Myocyte (in vitro differentiated cells): ENCODE measurements at regions not wholly inside any gene's neighbourhood (a gene's known extent, or its start where the extent isn't known, plus 50 kb on each side); places are given as distances from the start of the nearest gene placed in this dataset.
"Not testable (repeated sequence)": the region's sequence is repeated elsewhere in the genome, so short reads cannot be mapped to it uniquely, and the experiment has no call there.

Experiments used
- DNase-seq: peaks from one replicate; pipeline ENCODE4 v3.0.0-alpha.2; 2012; ENCODE audit warnings: low read depth

DNA sequence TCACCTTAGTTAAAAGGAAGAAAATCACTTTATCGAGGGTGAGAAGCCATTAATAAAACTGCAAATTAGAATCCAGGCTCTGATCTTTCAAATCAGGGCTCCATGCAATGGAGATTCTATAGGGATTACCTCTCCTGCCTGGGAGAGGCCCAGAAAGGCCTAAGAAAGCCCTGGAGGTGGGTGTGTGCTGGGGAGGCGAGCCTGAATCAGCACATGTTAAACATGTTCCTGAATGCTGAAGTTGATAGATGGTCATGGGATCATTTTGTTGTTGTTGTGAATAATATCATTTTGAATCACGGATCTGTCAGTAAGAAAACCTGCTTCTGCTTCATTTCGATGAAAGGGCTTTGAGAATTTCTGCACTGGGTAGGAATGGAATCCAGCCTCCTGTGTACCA lies 254.3 kb downstream of the ACKR3 start:
- DNase-seq, result no peak

- DNase-seq, result no peak
These were observed 255.2 kb downstream of the ACKR3 start for GRCh38 chr2:236824836-236825235.

DNA sequence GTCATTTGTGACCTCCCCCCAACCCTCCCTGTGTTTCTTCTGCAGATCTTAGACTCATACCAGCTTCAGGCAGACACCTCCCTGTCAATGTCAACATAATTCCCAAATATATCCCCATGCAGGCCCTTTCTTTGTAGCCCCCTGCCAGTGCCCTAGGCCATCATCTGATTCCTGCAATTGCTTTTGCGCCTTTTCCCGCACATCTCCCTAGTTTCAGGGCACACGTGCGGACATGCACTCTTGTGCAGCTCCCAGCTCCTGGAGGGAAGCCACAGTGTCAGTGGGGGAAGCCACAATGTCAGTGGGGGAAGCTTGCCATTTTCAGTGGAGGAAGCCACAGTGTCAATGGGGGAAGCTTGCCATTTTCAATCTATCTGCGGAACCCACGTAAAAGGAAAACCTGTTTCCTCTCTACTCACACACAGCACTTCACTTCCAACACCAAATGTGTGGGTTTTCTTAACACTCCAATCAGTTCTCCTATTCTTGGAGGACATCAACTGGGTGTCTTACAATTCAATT lies 256.4 kb downstream of the ACKR3 start:
- no peak for DNase-seq

- DNase-seq, result no peak
These were observed 257.1 kb downstream of the ACKR3 start for GRCh38 chr2:236826606-236827156.

GRCh38 chr2:236827997-236828396 lies 257.7 kb upstream of the COPS8 start:
- no peak for DNase-seq

DNA sequence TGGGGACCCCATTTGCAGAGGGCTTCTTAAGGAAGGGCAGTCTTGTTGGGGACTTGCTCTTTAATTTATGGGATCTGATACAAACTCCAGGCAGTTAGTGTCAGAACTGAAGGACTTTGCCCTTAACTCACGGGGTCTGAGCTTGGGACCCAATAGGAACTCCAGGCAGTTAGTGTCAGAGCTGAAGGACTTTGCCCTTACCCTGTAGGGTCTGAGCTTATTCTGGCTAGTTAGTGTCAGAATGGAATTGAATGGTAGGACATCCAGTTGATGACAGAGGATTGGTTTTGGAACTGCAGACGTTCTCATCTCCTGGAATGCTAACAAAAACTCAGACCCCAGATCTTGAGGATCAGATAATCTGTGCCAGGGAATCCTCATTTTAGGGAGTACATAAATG lies 256.9 kb upstream of the COPS8 start:
- no peak for DNase-seq

GRCh38 chr2:236830926-236831325 lies 254.8 kb upstream of the COPS8 start:
- DNase-seq, result no peak

GRCh38 chr2:236831698-236832097 lies 254.0 kb upstream of the COPS8 start:
- DNase-seq, result no peak

- DNase-seq, result no peak
These were observed 252.1 kb upstream of the COPS8 start for GRCh38 chr2:236833501-236834073.

GRCh38 chr2:236834284-236834683 lies 251.4 kb upstream of the COPS8 start:
- DNase-seq, result no peak

- no peak for DNase-seq
These were observed 250.2 kb upstream of the COPS8 start for GRCh38 chr2:236835307-236836024.

GRCh38 chr2:236836028-236836427 lies 249.7 kb upstream of the COPS8 start:
- DNase-seq, result not testable (repeated sequence)

GRCh38 chr2:236840215-236840614 lies 245.5 kb upstream of the COPS8 start:
- DNase-seq, result no peak

GRCh38 chr2:236840857-236841256 lies 244.8 kb upstream of the COPS8 start:
- no peak for DNase-seq

DNA sequence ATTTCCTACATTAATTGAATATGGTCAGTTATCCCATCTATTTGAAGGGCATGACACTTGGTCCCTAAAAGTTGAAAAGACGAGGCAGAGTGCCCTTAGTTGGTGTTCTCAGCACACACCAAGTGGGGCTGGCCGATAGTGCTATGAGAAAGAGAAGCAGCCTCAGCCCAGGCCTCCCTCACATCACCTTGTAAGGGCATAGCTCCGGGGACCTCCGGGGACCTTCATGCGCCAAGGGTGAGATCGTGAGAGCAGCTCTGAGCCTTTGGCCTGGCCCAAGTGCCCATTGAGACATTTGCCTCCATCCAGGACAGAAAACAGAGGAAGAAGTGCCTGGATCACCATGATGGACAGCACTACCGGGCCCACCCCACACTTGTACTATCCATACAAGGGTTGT lies 244.3 kb upstream of the COPS8 start:
- DNase-seq, result no peak

DNA sequence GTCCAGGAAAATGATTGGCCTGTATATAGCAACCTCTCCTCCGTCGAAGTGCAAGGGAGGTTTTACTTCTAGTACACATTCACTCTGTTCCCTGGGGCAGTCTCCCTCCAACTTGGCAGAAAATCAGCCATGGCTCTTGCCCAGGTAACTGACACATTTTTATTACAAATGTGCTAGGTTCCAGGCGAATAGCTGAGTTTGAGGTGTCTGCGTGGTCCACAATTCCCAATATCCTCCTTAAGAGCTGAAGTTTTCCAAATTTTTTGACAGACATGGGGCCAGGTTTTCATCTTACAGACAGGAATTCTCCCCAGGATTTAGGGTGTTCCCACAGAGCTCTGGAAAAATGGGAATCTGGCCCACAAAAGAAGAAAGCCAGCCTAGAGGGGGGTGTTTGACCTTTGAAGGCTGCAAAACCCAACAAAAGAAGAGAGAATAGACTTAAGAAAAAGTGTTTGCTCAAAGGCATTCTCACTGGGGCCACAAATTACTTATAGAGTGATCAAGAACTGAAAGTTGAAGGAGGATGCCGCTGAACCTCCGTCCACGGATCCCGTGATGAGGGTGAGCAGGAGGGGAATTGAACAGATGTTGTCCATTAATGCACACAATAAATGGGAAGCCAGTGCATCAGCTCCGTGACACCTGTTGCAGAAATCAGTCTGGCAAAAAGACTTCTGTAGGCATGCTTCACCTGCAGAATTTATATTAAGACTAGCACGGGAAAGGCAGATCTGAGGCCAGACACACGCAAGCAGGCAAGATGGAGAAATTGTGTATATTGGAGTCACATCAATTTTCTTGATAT lies 242.3 kb upstream of the COPS8 start:
- DNase-seq, result no peak

- no peak for DNase-seq
These were observed 241.0 kb upstream of the COPS8 start for GRCh38 chr2:236844711-236845110.

DNA sequence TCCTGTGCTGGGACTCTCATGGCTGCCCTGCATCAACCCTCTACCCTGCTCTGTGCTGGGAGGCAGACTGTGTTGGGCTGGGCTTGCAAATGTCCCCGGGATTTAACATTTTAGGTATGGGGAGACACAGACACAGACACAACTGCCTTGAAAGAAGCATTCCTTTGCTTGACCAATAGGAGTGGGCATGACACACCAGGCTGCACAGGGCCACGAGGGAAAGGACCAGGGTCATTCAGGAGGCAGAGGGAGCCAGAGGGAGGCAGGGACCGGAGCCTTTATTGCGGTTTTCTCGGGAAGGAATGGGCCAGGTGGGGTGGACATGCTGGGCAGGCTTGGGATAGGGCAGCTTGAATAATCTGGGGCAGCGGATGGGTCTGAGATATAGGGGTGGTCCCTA lies 238.7 kb upstream of the COPS8 start:
- DNase-seq, result no peak

DNA sequence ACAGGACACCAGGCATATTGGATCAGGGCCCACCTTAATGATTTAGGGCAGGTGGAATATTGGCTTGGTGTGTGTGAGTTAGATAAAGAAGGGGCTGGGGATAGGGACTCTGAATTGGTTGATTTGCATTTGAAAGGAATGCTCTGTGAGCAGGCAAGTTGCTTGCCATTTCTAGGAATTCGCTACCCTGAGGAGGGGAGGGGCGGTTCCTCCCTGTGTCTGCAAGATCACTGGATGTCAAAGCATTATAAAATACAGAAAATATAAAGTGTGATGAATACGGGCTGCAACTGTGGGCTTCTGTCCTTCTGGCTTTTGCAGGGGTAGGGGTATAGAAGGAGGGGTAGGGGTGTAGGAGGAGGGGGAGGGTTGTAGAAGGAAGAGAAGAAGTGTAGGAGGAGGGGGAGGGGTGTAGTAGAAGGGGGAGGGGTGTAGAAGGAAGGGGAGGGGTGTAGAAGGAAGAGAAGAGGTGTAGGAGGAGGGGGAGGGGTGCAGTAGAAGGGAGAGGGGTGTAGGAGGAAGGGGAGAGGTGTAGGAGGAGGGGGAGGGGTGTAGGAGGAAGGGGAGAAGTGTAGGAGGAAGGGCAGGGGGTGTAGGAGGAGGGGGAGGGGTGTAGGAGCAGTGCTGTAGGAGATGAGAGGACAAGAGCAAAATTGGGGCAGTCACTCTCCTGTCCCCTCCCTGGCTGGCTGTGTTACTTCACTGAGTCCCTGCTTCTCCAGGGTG lies 238.0 kb upstream of the COPS8 start:
- DNase-seq, result no peak

- no peak for DNase-seq
These were observed 237.2 kb upstream of the COPS8 start for GRCh38 chr2:236848501-236848900.

GRCh38 chr2:236849508-236849907 lies 236.2 kb upstream of the COPS8 start:
- no peak for DNase-seq
